NB4 (cell line): ENCODE measurements at regions not wholly inside any gene's neighbourhood (a gene's known extent, or its start where the extent isn't known, plus 50 kb on each side); places are given as distances from the start of the nearest gene placed in this dataset.
A peak's percentile ranks its signal among the peaks of the same experiment; 100 is the strongest.

Experiments used
- DNase-seq: peaks from one replicate; pipeline ENCODE4 v3.0.0; 2010; ENCODE audit warnings: low read depth
- H3K4me3 ChIP-seq: one replicate; pipeline ENCODE4 v1.5.1; 2011; ENCODE audit warnings: mild to moderate bottlenecking, low read depth, low read length, moderate library complexity
- MYC ChIP-seq: IDR thresholded peaks from 2 replicates; pipeline ENCODE4 v1.6.1; 2011; ENCODE audit warnings: low read depth, low read length
- POLR2A ChIP-seq: IDR thresholded peaks from 2 replicates; pipeline ENCODE4 v1.6.1; 2011; ENCODE audit warnings: mild to moderate bottlenecking; ENCODE audit not compliant: insufficient read length; ENCODE audit errors: extremely low read depth
- TF ChIP-seq, protein P1 (sequence below): IDR thresholded peaks from one replicate; pipeline ENCODE4 v1.5.1; 2012; ENCODE audit warnings: low read depth, low read length
- TF ChIP-seq, protein P2 (sequence below): IDR thresholded peaks from 2 replicates; pipeline ENCODE4 v1.6.1; 2011; ENCODE audit warnings: low read depth, low read length

DNA sequence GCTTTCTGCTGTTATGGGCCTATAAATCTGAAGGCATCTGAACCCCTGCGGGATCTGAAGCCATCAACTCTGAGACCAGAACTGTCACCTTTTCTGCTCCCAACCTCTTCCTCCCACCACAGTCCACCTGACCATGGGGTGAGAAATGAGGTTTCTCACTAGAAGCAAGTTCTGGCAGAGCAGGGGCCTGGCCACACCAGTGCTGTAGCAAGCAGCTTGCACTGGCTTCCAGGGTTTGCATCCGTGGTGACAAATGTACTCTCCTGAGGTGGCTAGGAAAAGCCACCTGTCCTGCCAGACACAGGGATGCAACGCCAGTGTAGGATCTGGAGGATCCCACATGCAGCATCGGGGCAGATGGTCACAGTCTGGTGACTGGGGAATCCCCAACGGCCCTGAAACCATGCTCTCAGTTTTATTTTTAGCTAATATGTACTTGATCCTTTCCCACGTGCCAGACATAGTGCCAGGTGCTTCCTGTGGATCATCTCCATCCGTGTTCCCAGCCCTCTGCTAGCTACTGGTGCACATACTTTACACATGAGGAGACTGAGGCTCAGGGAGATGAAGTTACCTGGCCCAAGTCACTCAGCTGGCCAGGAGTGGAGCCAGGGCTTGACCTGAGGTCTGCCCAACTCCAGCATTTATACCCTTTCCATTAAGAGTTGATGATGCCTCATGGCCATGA is 122.1 kb upstream of the SPACA1 start:
- TF ChIP-seq, protein P1, sequence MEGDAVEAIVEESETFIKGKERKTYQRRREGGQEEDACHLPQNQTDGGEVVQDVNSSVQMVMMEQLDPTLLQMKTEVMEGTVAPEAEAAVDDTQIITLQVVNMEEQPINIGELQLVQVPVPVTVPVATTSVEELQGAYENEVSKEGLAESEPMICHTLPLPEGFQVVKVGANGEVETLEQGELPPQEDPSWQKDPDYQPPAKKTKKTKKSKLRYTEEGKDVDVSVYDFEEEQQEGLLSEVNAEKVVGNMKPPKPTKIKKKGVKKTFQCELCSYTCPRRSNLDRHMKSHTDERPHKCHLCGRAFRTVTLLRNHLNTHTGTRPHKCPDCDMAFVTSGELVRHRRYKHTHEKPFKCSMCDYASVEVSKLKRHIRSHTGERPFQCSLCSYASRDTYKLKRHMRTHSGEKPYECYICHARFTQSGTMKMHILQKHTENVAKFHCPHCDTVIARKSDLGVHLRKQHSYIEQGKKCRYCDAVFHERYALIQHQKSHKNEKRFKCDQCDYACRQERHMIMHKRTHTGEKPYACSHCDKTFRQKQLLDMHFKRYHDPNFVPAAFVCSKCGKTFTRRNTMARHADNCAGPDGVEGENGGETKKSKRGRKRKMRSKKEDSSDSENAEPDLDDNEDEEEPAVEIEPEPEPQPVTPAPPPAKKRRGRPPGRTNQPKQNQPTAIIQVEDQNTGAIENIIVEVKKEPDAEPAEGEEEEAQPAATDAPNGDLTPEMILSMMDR, result no peak
- TF ChIP-seq POLR2A, result no peak
- no peak overlapping the region for H3K4me3 ChIP-seq

DNA sequence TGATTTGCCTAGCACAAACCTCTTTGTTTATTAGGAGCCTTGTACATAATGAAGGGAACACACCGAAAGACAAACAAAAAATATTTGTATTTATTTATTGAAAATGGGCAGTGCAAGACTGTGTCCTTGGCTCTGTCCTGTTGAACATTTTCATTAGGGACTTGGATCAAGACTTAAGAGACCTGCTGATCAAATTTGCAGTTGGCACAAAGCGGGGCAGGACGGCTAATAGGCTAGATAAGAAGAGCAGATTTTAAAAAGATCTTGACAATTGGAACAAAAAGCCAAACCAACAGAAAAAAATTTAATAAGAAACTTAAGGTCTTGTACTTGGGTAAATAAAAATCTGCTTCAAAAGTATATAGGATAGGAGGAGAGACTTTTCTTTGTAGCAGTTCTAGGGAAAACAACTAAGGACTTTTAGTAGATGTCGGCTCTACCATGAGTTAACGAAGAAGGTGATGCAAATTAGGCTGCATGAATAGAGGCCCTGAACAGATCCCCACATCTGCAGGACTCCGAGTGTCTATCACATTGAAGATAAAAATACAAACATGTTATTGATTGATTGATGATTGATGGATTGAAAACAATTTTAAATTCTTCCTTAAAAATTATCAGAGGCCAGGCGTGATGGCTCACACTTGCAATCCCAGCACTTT is 124.1 kb upstream of the SPACA1 start:
- no peak overlapping the region for H3K4me3 ChIP-seq
- TF ChIP-seq, protein P1, result no peak
- TF ChIP-seq MYC, result no peak
- no peak for TF ChIP-seq POLR2A
- TF ChIP-seq, protein P2, sequence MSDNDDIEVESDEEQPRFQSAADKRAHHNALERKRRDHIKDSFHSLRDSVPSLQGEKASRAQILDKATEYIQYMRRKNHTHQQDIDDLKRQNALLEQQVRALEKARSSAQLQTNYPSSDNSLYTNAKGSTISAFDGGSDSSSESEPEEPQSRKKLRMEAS, result no peak
- no peak for DNase-seq

More for the DNA sequence above, 122.1 kb upstream of the SPACA1 start:
- no peak for DNase-seq

DNA sequence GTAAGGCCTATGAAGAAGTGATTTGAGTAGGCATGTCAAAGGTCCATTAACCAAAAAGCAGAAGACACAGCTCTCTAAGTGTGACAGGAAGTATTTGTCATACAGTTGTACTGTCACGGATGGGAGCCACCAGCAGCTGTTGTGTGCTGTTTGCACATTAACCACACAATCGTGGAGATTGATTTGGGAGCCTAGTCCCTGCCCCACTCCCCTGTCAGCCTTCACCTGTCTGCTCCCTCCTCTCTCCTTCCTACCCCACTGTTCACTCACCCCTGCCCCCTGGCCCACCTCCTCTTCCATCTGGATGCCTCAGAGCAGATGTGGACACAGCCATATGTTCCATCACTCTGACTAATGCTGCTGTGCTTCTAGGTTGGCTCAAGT is 124.7 kb upstream of the SPACA1 start:
- peak; percentile 45 for DNase-seq

DNA sequence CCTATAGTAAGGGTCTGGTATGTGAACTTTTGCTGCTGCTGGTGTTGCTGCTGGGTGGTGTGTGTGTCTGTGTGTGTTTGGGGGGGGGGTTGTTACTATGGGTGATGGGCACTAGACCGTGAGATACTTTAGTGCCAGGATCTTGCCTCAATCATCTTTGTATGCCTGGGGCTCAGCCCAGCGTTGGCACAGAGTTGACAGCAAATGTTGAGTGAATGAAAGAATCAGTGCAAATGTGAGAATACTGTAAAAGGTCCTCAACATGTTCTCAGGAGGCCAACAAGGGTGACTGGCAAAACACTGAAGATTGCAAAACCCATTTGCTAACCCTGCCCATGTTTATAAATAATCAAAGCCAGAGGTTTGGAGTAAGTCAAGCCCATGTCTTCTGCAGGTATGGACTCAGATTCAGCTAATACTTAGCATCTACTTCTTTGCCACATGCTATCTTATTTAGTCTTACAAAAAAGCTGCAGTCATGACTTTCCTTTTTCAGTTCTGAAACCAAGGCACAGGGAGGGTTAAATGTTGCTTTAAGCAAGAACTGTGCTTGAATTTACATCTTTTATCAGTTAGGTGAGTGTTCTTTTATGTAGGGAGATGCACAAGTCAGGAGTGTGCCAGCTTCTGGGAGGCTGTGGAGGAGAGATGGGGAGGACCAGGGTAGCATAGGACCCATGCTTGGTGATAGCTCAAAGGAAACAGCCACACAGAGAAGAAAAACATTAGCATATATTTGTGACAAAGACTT is 125.3 kb upstream of the SPACA1 start:
- no peak for DNase-seq
- TF ChIP-seq, protein P2, result no peak
- TF ChIP-seq, protein P1, result no peak
- no peak for TF ChIP-seq POLR2A
- no peak for TF ChIP-seq MYC
- no peak overlapping the region for H3K4me3 ChIP-seq

More for the DNA sequence above, 124.7 kb upstream of the SPACA1 start:
- H3K4me3 ChIP-seq, result no peak overlapping the region
- TF ChIP-seq, protein P2, result no peak

DNA sequence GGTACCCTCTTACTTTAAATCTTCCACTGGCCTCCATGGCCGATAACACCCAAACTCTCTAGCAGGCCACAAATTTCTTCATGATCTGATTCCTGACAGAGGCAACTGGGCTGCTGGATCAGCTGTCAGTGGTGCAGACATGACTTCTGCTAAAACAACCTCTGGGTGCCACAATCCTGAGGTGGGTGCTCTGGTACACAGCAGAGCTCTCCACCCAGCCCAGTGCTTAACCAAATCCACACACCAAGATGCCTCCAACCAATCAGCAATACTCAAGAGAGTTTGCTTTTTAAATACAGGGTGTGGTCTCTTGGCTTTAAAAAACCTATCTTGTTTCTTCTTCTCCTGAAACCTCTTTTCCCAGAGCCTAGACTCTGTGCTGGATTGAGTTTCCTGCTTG is 126.6 kb upstream of the SPACA1 start:
- DNase-seq, result no peak
- TF ChIP-seq, protein P1, result no peak
- TF ChIP-seq, protein P2, result no peak
- TF ChIP-seq MYC, result no peak
- TF ChIP-seq POLR2A, result no peak
- H3K4me3 ChIP-seq, result no peak overlapping the region

DNA sequence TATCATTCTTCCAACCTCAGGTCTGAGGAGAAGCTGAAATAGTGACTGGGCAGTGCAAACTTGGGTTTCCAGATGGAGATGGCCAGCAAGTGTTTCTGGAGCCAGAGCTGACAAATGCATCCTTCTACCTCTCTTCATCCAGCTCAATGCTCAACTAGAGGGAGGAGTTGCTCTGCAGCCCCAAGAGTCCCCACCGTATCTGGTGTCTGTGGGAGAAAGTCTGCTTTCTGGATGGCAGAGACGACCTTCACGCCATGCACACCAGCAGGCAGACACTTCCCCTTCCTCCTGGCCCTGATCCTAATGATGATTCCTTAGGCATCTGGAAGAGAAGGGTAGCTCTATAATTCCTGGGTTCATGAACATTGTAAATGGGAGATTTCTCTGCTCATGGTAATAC is 127.4 kb upstream of the SPACA1 start:
- H3K4me3 ChIP-seq, result no peak overlapping the region
- DNase-seq, result no peak
- TF ChIP-seq, protein P1, result no peak
- TF ChIP-seq POLR2A (no peak), MYC (no peak)
- TF ChIP-seq, protein P2, result no peak
